ENCODE measurements at regions not wholly inside any gene's neighbourhood (a gene's known extent, or its start where the extent isn't known, plus 50 kb on each side); places are given as distances from the start of the nearest gene placed in this dataset.

DNA sequence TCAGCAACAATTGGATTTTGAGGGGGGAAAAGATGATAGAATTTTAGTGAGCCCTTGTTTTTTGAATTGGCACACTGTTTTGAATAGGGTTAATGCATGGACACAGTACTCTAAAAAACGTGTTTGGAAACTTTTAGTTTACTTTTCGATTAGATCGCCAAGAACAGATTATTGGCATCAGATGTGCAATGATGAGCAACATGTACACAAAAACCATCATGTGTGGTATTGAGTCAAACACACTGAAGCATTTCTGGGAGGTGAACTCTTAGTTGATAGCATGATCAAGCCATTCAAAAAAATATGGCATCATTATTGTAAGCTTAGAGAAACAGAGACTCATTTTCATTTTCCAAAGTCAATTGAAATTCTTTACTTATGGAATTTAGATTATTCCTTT is 329.2 kb downstream of the ADAMTS20 start:
- no peaks in the 10 kb centered on the region for H3K9me3 ChIP-seq (ENCODE audit: insufficient read depth, low read depth, low read length)
- H3K36me3 ChIP-seq (ENCODE audit: insufficient read depth, low read length) = no peaks in the 10 kb centered on the region
- H3K27me3 Mint-ChIP-seq (ENCODE audit: low read depth, unreplicated experiment) = peaks cover 3% of the 10 kb centered on the region
- H3K79me2 ChIP-seq (ENCODE audit: insufficient read depth, low read length) = no peaks in the 10 kb centered on the region
- H3K27me3 ChIP-seq (ENCODE audit: insufficient read depth, low read length) = no peaks in the 10 kb centered on the region
- no peaks in the 10 kb centered on the region for H4K20me1 ChIP-seq (ENCODE audit: insufficient read depth, low read length)
- no peak overlapping the region for H3K4me3 ChIP-seq (ENCODE audit: insufficient read depth, low read depth, low read length)
- TF ChIP-seq, protein P1, sequence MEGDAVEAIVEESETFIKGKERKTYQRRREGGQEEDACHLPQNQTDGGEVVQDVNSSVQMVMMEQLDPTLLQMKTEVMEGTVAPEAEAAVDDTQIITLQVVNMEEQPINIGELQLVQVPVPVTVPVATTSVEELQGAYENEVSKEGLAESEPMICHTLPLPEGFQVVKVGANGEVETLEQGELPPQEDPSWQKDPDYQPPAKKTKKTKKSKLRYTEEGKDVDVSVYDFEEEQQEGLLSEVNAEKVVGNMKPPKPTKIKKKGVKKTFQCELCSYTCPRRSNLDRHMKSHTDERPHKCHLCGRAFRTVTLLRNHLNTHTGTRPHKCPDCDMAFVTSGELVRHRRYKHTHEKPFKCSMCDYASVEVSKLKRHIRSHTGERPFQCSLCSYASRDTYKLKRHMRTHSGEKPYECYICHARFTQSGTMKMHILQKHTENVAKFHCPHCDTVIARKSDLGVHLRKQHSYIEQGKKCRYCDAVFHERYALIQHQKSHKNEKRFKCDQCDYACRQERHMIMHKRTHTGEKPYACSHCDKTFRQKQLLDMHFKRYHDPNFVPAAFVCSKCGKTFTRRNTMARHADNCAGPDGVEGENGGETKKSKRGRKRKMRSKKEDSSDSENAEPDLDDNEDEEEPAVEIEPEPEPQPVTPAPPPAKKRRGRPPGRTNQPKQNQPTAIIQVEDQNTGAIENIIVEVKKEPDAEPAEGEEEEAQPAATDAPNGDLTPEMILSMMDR (IDR thresholded peaks at IDR 0.05; ENCODE audit: insufficient read depth, low read depth, low read length) = no peak
- TF ChIP-seq EZH2 (IDR thresholded peaks at IDR 0.05; ENCODE audit: insufficient read depth, low read length) = no peak
- DNase-seq (ENCODE audit: low read depth) (no peak), FAIRE-seq (no peak)
- H3K27ac Mint-ChIP-seq (ENCODE audit: unreplicated experiment) = no peak overlapping the region
- H3K9ac ChIP-seq (ENCODE audit: low read length) = no peak overlapping the region
- no peak overlapping the region for H2AFZ ChIP-seq (ENCODE audit: low read depth, low read length)
- H3K4me3 Mint-ChIP-seq (ENCODE audit: unreplicated experiment) = no peak overlapping the region
- no peaks in the 10 kb centered on the region for H3K4me1 Mint-ChIP-seq (ENCODE audit: low read depth, unreplicated experiment)
- no peaks in the 10 kb centered on the region for H3K36me3 Mint-ChIP-seq (ENCODE audit: low read depth, unreplicated experiment)
- peaks cover 5% of the 10 kb centered on the region for H3K9me3 Mint-ChIP-seq (ENCODE audit: unreplicated experiment)
- no peaks in the 10 kb centered on the region for H3K4me1 ChIP-seq (ENCODE audit: insufficient read depth, low read length)
- H3K27ac ChIP-seq (ENCODE audit: low read depth, low read length) = no peak overlapping the region
- no peak overlapping the region for H3K4me2 ChIP-seq (ENCODE audit: low read length)

DNA sequence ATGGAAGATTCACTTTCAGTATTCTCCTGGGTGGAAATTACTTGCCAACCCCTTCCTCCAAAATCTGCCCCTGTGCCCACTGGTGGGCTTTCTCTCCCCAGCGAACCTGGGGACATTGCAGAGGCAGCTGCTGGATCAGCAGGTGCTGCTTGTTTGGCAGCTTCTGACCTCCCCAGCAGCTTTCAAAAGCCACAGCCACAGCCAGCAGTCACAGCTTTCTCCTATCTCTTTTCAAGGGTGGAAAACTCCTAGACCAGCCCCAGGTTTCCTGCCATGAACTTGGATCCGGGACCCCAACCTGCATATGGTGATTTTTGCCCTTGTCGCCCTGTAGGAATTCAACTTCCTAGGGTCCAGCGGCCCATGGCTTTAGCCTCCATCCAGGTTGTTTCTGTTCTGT is 330.8 kb downstream of the ADAMTS20 start:
- Histone ChIP-seq H3K4me3 (ENCODE audit: insufficient read depth, low read depth, low read length) (no peak overlapping the region), H3K9me3 (ENCODE audit: insufficient read depth, low read depth, low read length) (no peaks in the 10 kb centered on the region)
- H3K36me3 Mint-ChIP-seq (ENCODE audit: low read depth, unreplicated experiment) = no peaks in the 10 kb centered on the region

GRCh38 chr12:43216490-43216889 is 335.5 kb downstream of the ADAMTS20 start:
- Histone ChIP-seq H3K79me2 (ENCODE audit: insufficient read depth, low read length) (no peaks in the 10 kb centered on the region), H3K9me3 (ENCODE audit: insufficient read depth, low read depth, low read length) (no peaks in the 10 kb centered on the region), H4K20me1 (ENCODE audit: insufficient read depth, low read length) (no peaks in the 10 kb centered on the region), H3K27ac (ENCODE audit: low read depth, low read length) (no peak overlapping the region), H3K4me3 (ENCODE audit: insufficient read depth, low read depth, low read length) (no peak overlapping the region), H3K4me2 (ENCODE audit: low read length) (no peak overlapping the region), H3K4me1 (ENCODE audit: insufficient read depth, low read length) (peaks cover 1% of the 10 kb centered on the region), H3K27me3 (ENCODE audit: insufficient read depth, low read length) (no peaks in the 10 kb centered on the region), H3K36me3 (ENCODE audit: insufficient read depth, low read length) (no peaks in the 10 kb centered on the region), H2AFZ (ENCODE audit: low read depth, low read length) (no peak overlapping the region), H3K9ac (ENCODE audit: low read length) (no peak overlapping the region)
- FAIRE-seq = no peak
- no peaks in the 10 kb centered on the region for H3K9me3 Mint-ChIP-seq (ENCODE audit: unreplicated experiment)
- H3K4me3 Mint-ChIP-seq (ENCODE audit: unreplicated experiment) = no peak overlapping the region
- H3K4me1 Mint-ChIP-seq (ENCODE audit: low read depth, unreplicated experiment) = no peaks in the 10 kb centered on the region
- no peak for DNase-seq (ENCODE audit: low read depth)
- no peaks in the 10 kb centered on the region for H3K36me3 Mint-ChIP-seq (ENCODE audit: low read depth, unreplicated experiment)
- peaks cover 5% of the 10 kb centered on the region for H3K27me3 Mint-ChIP-seq (ENCODE audit: low read depth, unreplicated experiment)
- H3K27ac Mint-ChIP-seq (ENCODE audit: unreplicated experiment) = no peak overlapping the region
- TF ChIP-seq EZH2 (IDR thresholded peaks at IDR 0.05; ENCODE audit: insufficient read depth, low read length) = no peak
- TF ChIP-seq, protein P1 (IDR thresholded peaks at IDR 0.05; ENCODE audit: insufficient read depth, low read depth, low read length) = no peak

More for the DNA sequence above, 330.8 kb downstream of the ADAMTS20 start:
- no peak overlapping the region for H3K9ac ChIP-seq (ENCODE audit: low read length)
- no peaks in the 10 kb centered on the region for H4K20me1 ChIP-seq (ENCODE audit: insufficient read depth, low read length)
- no peak overlapping the region for H2AFZ ChIP-seq (ENCODE audit: low read depth, low read length)
- DNase-seq (ENCODE audit: low read depth) (no peak), FAIRE-seq (no peak)
- H3K27ac ChIP-seq (ENCODE audit: low read depth, low read length) = no peak overlapping the region
- H3K79me2 ChIP-seq (ENCODE audit: insufficient read depth, low read length) = no peaks in the 10 kb centered on the region
- no peak overlapping the region for H3K4me2 ChIP-seq (ENCODE audit: low read length)
- H3K27me3 Mint-ChIP-seq (ENCODE audit: low read depth, unreplicated experiment) = peaks cover 3% of the 10 kb centered on the region
- TF ChIP-seq EZH2 (IDR thresholded peaks at IDR 0.05; ENCODE audit: insufficient read depth, low read length) = no peak
- TF ChIP-seq, protein P1 (IDR thresholded peaks at IDR 0.05; ENCODE audit: insufficient read depth, low read depth, low read length) = no peak
- H3K4me1 Mint-ChIP-seq (ENCODE audit: low read depth, unreplicated experiment) = no peaks in the 10 kb centered on the region
- no peaks in the 10 kb centered on the region for H3K27me3 ChIP-seq (ENCODE audit: insufficient read depth, low read length)
- H3K27ac Mint-ChIP-seq (ENCODE audit: unreplicated experiment) = no peak overlapping the region
- peaks cover 3% of the 10 kb centered on the region for H3K9me3 Mint-ChIP-seq (ENCODE audit: unreplicated experiment)
- no peaks in the 10 kb centered on the region for H3K36me3 ChIP-seq (ENCODE audit: insufficient read depth, low read length)
- H3K4me3 Mint-ChIP-seq (ENCODE audit: unreplicated experiment) = no peak overlapping the region
- H3K4me1 ChIP-seq (ENCODE audit: insufficient read depth, low read length) = no peaks in the 10 kb centered on the region
